K562 (cell line): ENCODE measurements at regions not wholly inside any gene's neighbourhood (a gene's known extent, or its start where the extent isn't known, plus 50 kb on each side); places are given as distances from the start of the nearest gene placed in this dataset.

ENCODE experiments used
- AFF4 ChIP-seq: sonication (generic); formaldehyde crosslinking; IDR thresholded peaks from 2 replicates; pipeline ENCODE4 v1.8.0; 2023; ENCODE audit warnings: mild to moderate bottlenecking, missing genetic modification reagents
- ATF3 ChIP-seq, 2 experiments: fragments of 450-650 bp in 1 of 2; sonication (generic) in 1 of 2; formaldehyde crosslinking in 1 of 2; IDR thresholded peaks in 1 of 2; conservative IDR thresholded peaks in 1 of 2; 2 replicates each; pipeline versions ENCODE4 v1.6.1 to v1.8.1; 2016 to 2023; ENCODE audit warnings: mild to moderate bottlenecking in 2 of 2, moderate library complexity in 2 of 2, inconsistent platforms in 1 of 2, missing genetic modification reagents in 1 of 2
- LEF1 ChIP-seq: fragments of 450-650 bp; IDR thresholded peaks from 2 replicates; pipeline ENCODE4 v1.6.1; 2016; ENCODE audit warnings: mild to moderate bottlenecking
- MAFF ChIP-seq: IDR thresholded peaks from 2 replicates; pipeline ENCODE4 v1.6.1; 2012; ENCODE audit warnings: low read length, improper control_type of control experiment
- MXD1 ChIP-seq: fragments of 250-450 bp; sonication (Bioruptor Pico); IDR thresholded peaks from 2 replicates; pipeline ENCODE4 v1.8.0; 2021; ENCODE audit warnings: borderline replicate concordance, mild to moderate bottlenecking, moderate library complexity; ENCODE audit not compliant: poor library complexity, severe bottlenecking
- POLR2A ChIP-seq: fragments of 450-650 bp; conservative IDR thresholded peaks from 2 replicates; pipeline ENCODE4 v1.6.1; 2016
- RBM22 ChIP-seq: fragments of 200-400 bp; formaldehyde crosslinking; IDR thresholded peaks from 2 replicates; pipeline ENCODE4 v1.6.1; 2018; ENCODE audit warnings: low read length, low read depth; ENCODE audit not compliant: poor library complexity, severe bottlenecking
- REST ChIP-seq, 2 experiments: fragments of 450-650 bp; formaldehyde crosslinking in 1 of 2; IDR thresholded peaks; 2 replicates each; pipeline versions ENCODE4 v1.4.0 to v1.6.1; 2014 to 2020; ENCODE audit warnings: mild to moderate bottlenecking in 2 of 2, borderline replicate concordance in 1 of 2, low read depth in 1 of 2
- RFX7 ChIP-seq: fragments of 250-450 bp; sonication (Bioruptor Pico); IDR thresholded peaks from 2 replicates; pipeline ENCODE4 v1.5.1; 2021; ENCODE audit warnings: mild to moderate bottlenecking
- ZNF586 ChIP-seq: fragments of 450-650 bp; formaldehyde crosslinking; conservative IDR thresholded peaks from 2 replicates; pipeline ENCODE4 v1.4.0; 2020; ENCODE audit warnings: mild to moderate bottlenecking, moderate library complexity
- ZNF77 ChIP-seq: fragments of 250-450 bp; sonication (Bioruptor Pico); IDR thresholded peaks from 2 replicates; pipeline ENCODE4 v1.5.0; 2020
- TF ChIP-seq, protein P1 (sequence below): fragments of 250-450 bp; sonication (Bioruptor Pico); IDR thresholded peaks from 2 replicates; pipeline ENCODE4 v1.5.1; 2021; ENCODE audit warnings: mild to moderate bottlenecking

- TF ChIP-seq MAFF (no peak), ATF3 (IDR thresholded peaks at IDR 0.05) (no peak), ATF3 (CRISPR knock-in tag; conservative IDR thresholded peaks at IDR 0.05) (0 out of 2 replicates have a peak, but pooled peaks have one; percentile 63), MXD1 (peak; percentile 81), AFF4 (CRISPR knock-in tag) (no peak), ZNF77 (CRISPR knock-in tag) (no peak), POLR2A (peak; percentile 69), LEF1 (0 out of 2 replicates have a peak, but pooled peaks have one; percentile 37), ZNF586 (CRISPR knock-in tag) (no peak), RFX7 (no peak), RBM22 (no peak), REST (IDR thresholded peaks at IDR 0.05; ENCODE audit: borderline replicate concordance) (peak; percentile 96), REST (CRISPR knock-in tag; IDR thresholded peaks at IDR 0.05; ENCODE audit: low read depth) (peak; percentile 91)
- TF ChIP-seq, protein P1, sequence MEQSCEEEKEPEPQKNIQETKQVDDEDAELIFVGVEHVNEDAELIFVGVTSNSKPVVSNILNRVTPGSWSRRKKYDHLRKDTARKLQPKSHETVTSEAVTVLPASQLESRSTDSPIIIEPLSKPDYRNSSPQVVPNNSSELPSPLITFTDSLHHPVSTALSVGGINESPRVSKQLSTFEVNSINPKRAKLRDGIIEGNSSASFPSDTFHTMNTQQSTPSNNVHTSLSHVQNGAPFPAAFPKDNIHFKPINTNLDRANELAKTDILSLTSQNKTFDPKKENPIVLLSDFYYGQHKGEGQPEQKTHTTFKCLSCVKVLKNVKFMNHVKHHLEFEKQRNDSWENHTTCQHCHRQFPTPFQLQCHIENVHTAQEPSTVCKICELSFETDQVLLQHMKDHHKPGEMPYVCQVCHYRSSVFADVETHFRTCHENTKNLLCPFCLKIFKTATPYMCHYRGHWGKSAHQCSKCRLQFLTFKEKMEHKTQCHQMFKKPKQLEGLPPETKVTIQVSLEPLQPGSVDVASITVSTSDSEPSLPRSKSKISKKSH = no peak
These were observed 81.5 kb downstream of the PTPDC1 start (continued) for GRCh38 chr9:94165592-94166235.
